OCI-M1 (cell line): ENCODE measurements at regions not wholly inside any gene's neighbourhood (a gene's known extent, or its start where the extent isn't known, plus 50 kb on each side); places are given as distances from the start of the nearest gene placed in this dataset.
"Not testable (repeated sequence)": the region's sequence is repeated elsewhere in the genome, so short reads cannot be mapped to it uniquely, and the experiment has no call there.

Source experiments
- DNase-seq: peaks from one replicate; lab custom pipeline; 2025; lab: John Stamatoyannopoulos, UW

DNA sequence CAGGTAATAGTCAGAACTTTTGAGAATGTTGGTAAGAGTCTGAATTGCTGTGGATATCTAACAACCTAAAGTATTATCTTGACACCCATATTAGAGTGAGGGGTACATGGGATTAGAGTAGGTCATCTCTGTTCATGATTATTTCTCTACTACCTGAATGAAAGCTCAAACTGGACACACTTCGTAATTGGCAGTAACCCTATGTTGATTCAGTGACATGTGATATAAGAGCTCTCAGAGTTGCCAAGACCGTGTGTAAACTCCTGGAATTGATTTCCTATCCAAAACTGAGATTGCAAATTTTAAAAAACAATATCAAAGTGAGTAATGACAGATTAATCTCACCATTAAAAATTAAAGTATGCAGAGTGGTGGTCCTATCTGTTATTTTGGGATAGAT is 214.8 kb upstream of the ARHGEF26 start:
- no peak for DNase-seq

DNA sequence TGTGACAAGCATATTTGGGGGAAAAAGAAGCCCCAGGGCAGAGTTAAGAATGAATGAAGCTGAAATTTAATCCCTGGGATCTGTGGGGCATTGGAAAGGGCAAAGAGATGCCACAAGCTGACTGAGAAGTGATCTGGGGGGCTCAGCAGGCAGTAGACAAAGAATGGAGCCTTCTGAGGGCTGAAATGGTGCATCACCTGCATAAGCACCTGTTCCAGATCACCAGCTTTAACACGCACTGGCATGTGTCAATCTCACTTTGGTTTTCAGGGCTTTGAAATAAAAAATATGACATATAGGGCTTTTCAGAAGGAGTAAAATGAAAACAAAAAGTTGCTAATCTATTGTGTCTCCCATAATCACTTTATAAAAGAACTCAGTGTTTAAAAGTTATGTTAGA is 210.8 kb upstream of the ARHGEF26 start:
- DNase-seq, result no peak

DNA sequence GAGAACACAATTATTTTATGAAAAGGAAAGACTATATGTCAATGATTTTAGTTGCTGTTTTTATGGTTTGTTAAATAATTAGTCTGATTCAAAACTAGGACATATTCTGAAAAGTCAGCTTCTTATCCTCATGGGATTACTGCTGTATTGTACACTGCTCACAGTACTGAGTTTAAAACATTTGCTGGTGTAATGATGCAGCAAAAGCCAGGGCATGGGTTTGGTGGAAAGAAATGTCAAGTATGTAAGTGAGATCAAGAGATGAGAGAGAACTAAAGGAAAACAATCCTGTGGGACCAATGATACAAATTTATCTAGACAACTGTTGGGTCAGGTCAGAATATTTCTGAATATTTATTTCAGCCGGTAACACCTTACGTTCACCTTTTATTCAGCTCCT is 210.1 kb upstream of the ARHGEF26 start:
- no peak for DNase-seq

DNA sequence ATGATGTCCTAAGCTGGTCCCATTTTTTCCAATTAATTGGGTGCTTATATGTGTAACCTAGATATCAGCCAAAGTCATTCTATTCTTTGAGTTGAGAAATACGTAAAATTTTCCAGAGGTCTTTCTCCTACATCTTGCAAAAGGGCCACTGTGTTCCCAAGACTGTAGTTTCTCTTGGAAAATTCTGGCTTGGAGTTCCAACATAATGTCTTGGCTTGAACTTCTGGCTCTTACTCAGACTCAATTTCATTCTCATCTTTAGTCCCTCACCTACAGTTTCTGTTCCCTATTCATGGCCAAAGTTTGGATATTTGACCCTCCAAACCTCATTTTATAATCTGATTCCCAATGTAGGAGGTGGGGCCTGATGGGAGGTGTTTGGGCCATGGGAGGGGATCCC is 201.4 kb upstream of the ARHGEF26 start:
- no peak for DNase-seq

DNA sequence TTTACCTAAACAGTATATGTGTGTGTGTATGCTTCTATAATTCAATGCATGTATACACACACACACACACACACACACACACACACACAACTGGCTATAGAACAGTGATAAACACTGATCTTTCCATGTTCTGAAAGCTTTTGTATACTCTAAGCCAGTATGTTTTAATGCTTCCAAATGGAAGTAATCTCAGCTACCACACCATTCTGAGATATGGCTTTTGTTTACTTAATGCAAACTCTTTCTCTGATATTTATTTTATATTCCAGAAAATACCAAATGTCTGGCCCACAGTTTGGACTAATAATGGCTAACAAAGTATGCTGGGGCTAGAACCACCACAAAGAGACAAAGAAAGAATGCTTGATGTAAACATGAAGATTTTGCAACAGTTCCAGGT is 199.4 kb upstream of the ARHGEF26 start:
- no peak for DNase-seq

DNA sequence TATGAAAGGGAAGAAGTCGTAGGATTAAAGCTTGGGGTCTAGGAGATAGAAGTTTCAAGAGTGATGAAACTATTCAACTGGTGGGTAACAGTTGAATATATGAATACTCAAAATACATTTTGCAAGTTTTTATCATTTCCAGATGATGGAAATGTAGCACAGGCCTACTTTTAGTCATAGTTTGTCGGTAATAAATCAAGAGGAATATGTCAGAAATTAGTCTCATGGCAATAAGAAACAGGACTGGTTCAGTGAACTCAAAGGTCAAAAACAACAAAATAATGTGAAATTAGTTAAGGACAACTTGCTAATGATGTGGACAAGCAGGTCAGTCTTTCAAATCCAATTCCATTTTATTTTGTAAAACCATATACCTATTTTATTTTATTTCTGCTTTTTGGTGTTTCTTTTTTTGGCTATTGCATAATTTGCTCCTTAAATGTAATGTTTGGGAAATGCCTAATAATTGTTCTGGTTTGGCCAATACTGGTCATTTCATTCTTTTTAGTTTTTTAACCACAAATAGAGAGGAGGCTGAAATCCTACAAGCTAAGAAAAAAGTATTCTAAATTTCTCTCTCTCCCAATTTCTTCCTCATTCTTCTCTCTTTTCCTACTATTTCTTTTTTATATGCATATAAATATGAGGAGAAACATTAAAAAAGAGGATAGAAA is 195.2 kb upstream of the ARHGEF26 start:
- no peak for DNase-seq

DNA sequence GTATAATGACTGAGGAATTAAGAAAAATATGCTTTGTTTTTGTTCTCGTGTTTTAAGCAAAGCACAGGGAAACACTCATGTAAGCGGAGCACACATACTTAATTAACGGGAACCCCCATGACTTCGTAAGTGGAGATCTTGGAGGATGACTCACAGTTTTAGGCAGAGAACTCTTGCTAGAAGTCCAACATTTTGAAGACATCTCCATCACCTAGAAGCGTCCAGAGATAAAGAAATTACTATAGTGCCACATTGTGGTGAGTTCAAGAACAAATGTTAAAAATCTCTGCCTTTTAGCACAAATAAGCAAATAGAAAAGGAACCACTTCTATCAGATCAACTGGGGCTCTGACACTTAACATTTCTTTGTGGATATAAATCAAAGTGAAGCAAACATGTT is 194.1 kb upstream of the ARHGEF26 start:
- peak; percentile 16 for DNase-seq

DNA sequence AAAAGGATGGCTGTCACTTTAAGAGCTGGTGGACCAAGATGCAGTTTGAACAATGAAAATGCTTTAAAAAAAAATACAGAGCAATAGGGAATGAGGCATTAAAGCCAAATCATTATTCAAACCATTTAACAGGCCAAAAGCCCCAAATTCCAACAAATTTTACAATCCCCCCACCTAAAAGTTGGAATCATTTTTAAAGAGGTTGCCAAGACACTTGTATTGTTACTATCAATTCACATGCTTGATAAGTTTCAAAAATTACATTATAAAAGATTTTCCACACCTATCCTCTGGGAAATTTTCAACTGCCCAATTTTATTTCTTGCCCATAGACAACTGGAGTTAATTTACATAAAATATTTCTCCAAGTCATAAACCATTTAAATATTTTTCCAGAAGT is 192.3 kb upstream of the ARHGEF26 start:
- no peak for DNase-seq

DNA sequence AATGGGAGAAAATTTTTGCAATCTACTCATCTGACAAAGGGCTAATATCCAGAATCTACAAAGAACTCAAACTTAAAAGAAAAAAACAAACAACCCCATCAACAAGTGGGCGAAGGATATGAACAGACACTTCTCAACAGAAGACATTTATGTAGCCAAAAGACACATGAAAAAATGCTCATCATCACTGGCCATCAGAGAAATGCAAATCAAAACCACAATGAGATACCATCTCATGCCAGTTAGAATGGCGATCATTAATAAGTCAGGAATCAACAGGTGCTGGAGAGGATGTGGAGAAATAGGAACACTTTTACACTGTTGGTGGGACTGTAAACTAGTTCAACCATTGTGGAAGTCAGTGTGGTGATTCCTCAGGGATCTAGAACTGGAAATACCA is 187.7 kb upstream of the ARHGEF26 start:
- not testable (repeated sequence) for DNase-seq

DNA sequence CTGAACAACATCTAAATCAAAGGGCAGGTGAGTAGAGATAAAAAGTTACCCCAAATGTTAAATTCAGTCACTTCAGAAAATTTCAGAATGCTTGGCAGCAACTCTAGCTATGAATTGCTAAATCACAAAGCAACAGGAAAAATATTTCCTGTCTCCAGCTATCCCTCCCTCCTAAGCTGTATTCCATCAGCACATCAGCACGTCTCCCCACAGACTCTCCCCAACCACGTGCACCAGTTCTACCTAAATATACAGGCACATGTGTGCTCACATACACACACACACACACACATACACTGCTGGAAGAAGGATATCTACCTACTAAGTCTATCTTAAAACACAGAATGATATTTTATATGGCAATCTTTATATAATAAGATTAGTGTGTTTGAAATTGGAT is 177.1 kb upstream of the ARHGEF26 start:
- DNase-seq, result no peak

DNA sequence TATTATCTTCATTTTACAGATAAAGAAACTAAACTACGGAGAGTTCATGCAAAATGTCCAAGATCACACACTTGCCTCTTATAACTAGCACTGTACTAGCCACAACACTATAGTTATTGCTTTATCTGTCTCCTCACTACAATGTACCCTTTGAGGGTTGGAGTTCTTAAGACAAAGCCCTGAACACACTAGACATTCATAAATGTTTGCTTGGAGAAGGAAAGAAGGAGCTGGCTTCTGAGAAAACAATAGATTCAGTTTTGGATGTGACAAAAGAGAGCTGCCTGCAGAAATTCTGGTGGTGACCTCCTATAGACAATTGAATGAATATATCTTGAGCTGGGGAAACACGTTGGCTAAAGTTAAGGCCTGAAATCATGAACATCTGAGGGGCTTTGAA is 169.9 kb upstream of the ARHGEF26 start:
- no peak for DNase-seq

DNA sequence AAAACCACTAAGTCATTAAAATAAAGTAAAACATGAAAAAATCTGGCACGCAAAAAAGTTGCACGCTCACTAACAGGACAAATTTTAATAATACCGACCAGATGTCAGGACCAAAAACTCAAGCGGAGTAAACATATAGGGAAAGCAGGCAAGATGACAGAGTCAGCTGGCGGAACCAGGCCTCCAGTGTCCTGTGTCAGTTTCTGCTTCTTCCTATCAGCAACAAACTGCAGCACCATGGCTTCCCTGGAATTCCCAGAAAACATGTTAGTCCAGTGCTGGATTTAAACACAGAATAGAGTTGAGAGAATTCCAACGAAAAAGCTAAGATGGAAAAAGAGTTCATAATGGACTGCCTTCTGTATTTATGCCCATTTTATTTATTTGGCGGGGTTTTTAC is 169.1 kb upstream of the ARHGEF26 start:
- no peak for DNase-seq

DNA sequence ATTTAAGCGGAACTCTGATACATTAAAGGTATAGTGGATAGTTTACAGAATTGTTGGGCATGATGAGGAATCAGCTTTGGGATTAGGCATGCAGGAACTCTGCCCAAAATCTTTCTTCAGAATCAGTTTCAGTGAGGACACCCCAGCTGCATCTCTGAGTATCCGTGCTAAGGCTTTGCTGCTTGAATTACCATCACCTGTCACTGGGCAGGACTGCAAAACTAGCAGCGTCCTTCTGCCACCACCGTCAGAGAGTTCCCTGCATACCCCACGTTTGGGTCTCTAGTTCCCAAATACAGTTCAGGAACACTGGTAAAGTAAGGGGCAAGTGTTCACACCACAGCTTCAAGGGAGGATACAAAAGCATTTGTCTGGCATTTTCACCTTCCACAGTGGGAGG is 164.6 kb upstream of the ARHGEF26 start:
- DNase-seq, result no peak

DNA sequence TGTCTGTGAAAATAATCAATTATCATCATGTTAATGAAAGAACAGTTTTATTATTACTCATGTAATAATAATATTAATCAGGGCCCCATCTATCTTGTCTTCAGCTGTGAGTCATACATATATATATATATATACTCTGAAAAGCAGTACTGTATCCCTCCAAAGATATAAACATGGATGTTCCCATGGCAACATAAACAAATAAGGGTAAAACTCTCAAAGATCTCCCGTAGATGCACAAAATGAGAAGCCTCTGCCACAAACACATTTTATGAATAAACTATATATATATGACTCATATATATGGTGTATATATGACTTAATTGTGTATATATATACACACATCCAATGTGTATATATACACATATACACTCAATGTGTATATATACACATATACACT is 163.8 kb upstream of the ARHGEF26 start:
- no peak for DNase-seq

DNA sequence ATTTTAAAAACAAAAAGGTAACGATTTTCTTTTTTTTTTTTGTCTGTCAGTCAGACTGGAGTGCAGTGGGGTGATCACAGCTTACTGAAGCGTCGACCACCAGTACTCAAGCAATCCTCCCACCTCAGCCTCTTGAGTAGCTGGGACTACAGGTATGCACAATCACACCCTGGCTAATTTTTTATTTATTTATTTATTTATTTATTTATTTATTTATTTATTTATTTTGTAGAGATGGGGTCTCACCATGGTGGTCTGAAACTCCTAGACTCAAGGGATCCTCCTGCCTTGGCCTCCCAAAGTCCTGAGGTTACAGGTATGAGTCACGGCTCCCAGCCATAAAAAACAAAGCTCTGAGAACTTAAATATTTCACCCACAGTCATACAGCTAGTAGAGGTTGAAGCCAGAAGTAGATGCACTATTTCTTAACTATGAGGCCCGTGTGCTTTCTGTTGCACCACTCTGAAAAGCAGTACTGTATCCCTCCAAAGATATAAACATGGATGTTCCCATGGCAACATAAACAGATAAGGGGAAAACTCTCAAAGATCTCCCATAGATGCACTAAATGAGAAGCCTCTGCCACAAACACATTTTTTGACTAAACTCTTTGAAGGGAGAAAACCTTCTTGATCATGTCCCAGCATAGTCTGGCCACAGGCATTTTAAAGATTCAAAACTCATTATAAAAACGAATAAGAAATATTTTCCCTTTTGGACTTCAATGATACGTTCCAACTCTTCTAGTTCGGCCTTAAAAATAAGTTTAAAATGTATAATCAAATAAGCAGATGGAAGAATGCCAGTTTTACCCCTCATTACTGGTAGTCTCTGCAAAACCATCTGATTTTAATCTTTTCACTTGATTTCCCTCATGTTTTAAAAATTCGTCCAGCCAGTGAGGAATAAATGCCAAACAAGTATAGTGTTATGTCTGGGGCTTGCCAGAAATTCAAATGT is 162.3 kb upstream of the ARHGEF26 start:
- no peak for DNase-seq

DNA sequence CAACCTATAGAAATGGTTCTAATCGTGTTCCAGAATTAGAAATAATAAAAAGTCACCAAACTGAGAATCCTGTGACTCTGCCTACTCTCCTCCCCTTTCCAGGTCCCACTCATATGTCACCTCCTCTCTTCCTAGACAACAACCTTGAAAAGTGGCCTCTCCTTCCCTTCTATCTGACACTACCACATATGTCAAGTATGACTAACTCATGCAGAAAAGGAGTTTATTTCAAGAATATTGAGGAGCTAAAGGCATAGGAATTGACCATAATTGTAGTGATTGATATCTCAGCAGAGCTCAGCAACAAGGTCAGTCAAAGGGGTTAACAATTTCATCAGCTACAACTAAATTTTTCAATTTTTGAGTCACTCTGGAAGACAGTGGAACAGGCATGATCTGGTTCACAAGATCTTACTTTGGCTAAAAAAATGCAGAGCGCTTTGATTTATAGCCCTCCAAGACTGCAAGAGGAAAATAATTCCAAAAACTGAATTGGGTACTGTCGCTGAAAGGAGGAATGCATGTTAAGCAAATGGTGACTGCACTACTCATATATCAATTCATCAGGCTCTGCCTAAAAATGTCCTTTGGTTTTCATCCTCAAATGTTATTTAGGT is 160.6 kb upstream of the ARHGEF26 start:
- no peak for DNase-seq

DNA sequence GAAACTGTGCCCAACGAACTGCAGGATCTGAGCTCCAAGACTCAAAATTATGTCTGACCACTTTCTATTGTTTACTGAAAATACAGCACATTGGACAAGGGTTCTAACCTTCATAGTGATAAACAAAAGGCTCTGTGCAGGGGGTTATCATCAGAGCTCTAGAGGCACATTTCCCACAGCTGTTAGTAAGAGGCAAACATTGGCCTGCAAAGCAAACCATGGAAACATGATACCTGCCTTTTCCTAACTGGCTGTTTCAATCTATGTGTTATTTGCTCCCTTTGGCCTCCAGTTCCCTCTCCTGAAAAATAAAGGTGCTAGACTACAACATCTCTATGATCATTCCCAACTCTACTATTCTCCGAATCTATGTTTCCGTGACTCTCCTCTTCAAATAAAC is 159.7 kb upstream of the ARHGEF26 start:
- no peak for DNase-seq

DNA sequence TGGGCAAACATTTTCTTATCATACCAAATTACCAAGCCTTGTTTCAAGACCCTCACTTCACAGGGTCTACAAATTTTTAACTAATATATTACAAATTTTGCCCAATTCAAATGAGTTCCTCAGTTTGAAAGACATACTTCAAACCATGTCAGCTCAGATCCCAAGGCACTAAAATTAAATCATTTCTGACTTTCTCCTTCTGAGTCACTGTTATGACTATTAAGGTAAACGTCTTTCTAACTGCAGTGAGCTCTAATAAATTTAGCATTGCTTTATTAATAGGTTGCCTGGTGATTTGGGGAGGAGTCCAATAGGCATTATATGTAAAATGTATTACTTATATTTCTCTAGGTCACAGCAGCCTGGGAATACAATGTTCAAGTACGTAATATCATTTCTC is 158.2 kb upstream of the ARHGEF26 start:
- DNase-seq, result no peak

DNA sequence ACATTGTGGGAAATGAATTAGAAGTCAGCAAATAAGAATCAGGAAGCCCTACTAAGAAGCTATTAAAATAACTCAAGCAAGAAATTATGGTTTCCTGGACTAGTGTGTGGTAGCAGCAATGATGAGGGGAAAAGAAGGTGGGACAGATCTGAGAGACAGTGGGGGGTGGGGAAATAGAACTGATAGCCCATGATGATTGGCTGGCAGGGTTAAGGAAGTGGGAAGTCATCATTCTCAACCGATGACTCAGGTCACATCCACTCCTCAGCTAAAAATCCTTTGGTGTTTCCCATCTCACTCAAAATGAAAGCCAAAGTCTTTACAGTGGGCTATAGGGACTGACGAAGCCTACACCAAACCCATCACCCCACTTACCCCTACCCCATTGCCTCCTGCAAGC is 153.9 kb upstream of the ARHGEF26 start:
- no peak for DNase-seq

DNA sequence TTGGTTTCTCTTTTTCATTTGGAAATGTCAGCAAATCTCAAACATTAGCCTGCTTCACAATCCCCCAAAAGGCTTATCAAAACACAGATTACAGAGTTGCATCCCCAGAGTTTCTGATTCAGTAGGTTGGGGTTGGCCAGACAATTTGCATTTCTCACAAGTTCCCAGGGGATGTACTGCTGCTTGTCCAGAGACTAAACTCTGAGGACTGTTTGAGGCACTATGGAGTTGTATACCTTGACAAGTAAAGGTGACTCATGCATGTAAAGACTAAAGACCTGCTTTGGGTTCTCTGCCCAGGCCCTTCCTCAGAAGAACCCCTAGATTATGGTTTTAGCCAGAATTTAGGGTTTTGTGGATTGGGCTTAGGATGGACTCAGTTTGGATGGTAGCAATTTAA is 151.1 kb upstream of the ARHGEF26 start:
- no peak for DNase-seq

DNA sequence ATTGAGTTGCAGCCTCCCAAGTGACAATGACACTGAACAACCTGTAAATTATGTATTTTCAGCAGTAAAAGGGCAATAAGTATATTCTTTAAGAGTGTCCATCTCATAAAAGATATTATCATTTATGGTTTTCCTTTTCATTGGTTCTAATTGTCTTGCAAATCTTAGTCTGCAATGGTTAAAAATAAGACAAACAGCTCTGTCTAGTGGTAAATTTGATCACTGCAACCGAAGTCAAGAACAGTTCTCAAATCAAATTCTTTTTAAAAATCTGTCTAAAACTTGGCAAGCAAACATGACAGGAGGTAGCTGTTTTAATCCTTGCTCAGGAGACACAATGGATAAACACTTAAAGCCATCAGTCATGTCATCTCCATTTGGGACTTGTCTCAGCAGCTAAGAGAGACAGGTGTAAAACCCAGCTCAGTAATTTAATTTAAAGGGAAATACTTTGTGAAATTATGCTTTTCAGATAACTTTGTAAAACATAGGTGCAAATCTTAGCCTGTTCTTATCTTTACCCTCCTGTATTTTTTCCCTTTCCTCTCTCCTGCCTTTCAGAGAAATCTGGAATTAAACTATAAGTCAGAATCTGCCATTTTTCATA is 150.3 kb upstream of the ARHGEF26 start:
- peak; percentile 9 for DNase-seq

DNA sequence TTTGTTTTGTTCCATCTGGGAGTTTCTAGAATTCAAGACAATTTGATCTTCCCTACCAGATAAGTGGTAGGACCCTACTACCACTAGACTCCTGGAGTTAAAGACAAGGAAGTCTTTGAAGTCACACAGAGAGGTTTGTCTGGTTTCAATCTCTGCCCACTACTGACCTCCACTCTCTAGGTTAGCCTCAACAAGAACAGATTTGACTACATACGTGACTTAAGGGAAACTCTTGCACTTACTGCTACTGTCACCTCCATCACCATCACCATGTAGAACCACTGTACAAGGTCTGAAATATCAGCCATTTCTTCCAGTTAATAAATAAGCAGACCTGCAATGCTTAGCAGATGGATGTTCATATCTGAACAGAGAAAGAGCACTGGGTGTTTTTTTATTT is 148.3 kb upstream of the ARHGEF26 start:
- DNase-seq, result no peak
